Neural cell (in vitro differentiated cells): ENCODE measurements at regions not wholly inside any gene's neighbourhood (a gene's known extent, or its start where the extent isn't known, plus 50 kb on each side); places are given as distances from the start of the nearest gene placed in this dataset.
A peak's percentile ranks its signal among the peaks of the same experiment; 100 is the strongest.

ENCODE experiments used
- H2AFZ ChIP-seq: fragments of 200-600, 300-800 bp; sonication (generic), shearing (Covaris generic); 2 replicates; pipeline ENCODE4 v1.6.0; 2014; ENCODE audit warnings: low read depth, mild to moderate bottlenecking, antibody characterized with exemption, low read length, moderate library complexity
- H3F3A ChIP-seq: fragments of 200-600 bp; shearing (Covaris generic); 2 replicates; pipeline ENCODE4 v1.6.1; 2016; ENCODE audit warnings: mild to moderate bottlenecking, moderate library complexity, mixed read lengths, antibody characterized with exemption, low read length; ENCODE audit not compliant: insufficient read depth, poor library complexity, severe bottlenecking
- H3K27ac ChIP-seq: fragments of 200-600, 300-800 bp; sonication (generic), shearing (Covaris generic); 2 replicates; pipeline ENCODE4 v1.5.1; 2014; ENCODE audit warnings: mild to moderate bottlenecking, low read length, moderate library complexity
- H3K27me3 ChIP-seq: fragments of 300-800, 200-600 bp; sonication (generic), shearing (Covaris generic); 2 replicates; pipeline ENCODE4 v1.6.0; 2014; ENCODE audit warnings: mild to moderate bottlenecking, low read depth, low read length, moderate library complexity; ENCODE audit not compliant: insufficient read depth
- H3K36me3 ChIP-seq: fragments of 300-800, 200-600 bp; sonication (generic), shearing (Covaris generic); 2 replicates; pipeline ENCODE4 v1.5.1; 2014; ENCODE audit warnings: mild to moderate bottlenecking, antibody characterized with exemption, low read length, moderate library complexity; ENCODE audit not compliant: insufficient read depth
- H3K4me2 ChIP-seq: fragments of 300-800, 200-600 bp; sonication (generic), shearing (Covaris generic); 2 replicates; pipeline ENCODE4 v1.6.0; 2014; ENCODE audit warnings: mild to moderate bottlenecking, low read length
- H3K4me3 ChIP-seq: fragments of 300-800, 200-600 bp; sonication (generic), shearing (Covaris generic); 2 replicates; pipeline ENCODE4 v1.5.1; 2014; ENCODE audit warnings: mild to moderate bottlenecking, low read length, moderate library complexity
- H3K79me2 ChIP-seq: fragments of 200-600 bp; shearing (Covaris generic); replicated peaks from 2 replicates; pipeline ENCODE4 v1.6.0; 2014; ENCODE audit warnings: mild to moderate bottlenecking, low read length, moderate library complexity; ENCODE audit not compliant: insufficient read depth
- H3K9ac ChIP-seq: fragments of 300-800, 200-600 bp; sonication (generic), shearing (Covaris generic); 2 replicates; pipeline ENCODE4 v1.6.1; 2016; ENCODE audit warnings: mild to moderate bottlenecking, low read length, mixed read lengths
- H3K9me2 ChIP-seq: fragments of 200-600 bp; shearing (Covaris generic); 2 replicates; pipeline ENCODE4 v1.6.1; 2016; ENCODE audit warnings: mild to moderate bottlenecking, low read length, mixed read lengths; ENCODE audit not compliant: insufficient read depth
- H3K9me3 ChIP-seq: fragments of 200-600, 300-800 bp; sonication (generic), shearing (Covaris generic); 2 replicates; pipeline ENCODE4 v1.6.1; 2016; ENCODE audit warnings: mild to moderate bottlenecking, mixed run types, low read length, moderate library complexity, mixed read lengths
- H4K20me1 ChIP-seq: fragments of 200-600 bp; shearing (Covaris generic); 2 replicates; pipeline ENCODE4 v1.6.1; 2016; ENCODE audit warnings: mild to moderate bottlenecking, mixed run types; ENCODE audit not compliant: insufficient read depth
- CTCF ChIP-seq: fragments of 450-650 bp; IDR thresholded peaks from 2 replicates; pipeline ENCODE4 v1.5.1; 2014; ENCODE audit warnings: antibody characterized with exemption, mild to moderate bottlenecking, moderate library complexity; ENCODE audit not compliant: poor library complexity, severe bottlenecking
- EP300 ChIP-seq: fragments of 450-650 bp; conservative IDR thresholded peaks from 2 replicates; pipeline ENCODE4 v1.6.1; 2014; ENCODE audit warnings: antibody characterized with exemption, mild to moderate bottlenecking, moderate library complexity; ENCODE audit not compliant: poor library complexity, severe bottlenecking
- EZH2 ChIP-seq: fragments of 200-600, 300-800 bp; shearing (Covaris generic), sonication (generic); IDR thresholded peaks from 2 replicates; pipeline ENCODE4 v1.6.1; 2014; ENCODE audit warnings: antibody characterized with exemption, low read length, borderline replicate concordance, mild to moderate bottlenecking; ENCODE audit not compliant: insufficient read depth, poor library complexity, severe bottlenecking
- MXI1 ChIP-seq: fragments of 450-650 bp; conservative IDR thresholded peaks from 2 replicates; pipeline ENCODE4 v1.6.1; 2014; ENCODE audit warnings: antibody characterized with exemption, mild to moderate bottlenecking; ENCODE audit not compliant: poor library complexity, severe bottlenecking
- POLR2AphosphoS5 ChIP-seq: IDR thresholded peaks from 2 replicates; pipeline ENCODE4 v1.6.1; 2012
- RAD21 ChIP-seq: fragments of 450-650 bp; conservative IDR thresholded peaks from 2 replicates; pipeline ENCODE4 v1.6.1; 2014; ENCODE audit warnings: antibody characterized with exemption, mild to moderate bottlenecking, moderate library complexity
- SMC3 ChIP-seq: fragments of 450-650 bp; conservative IDR thresholded peaks from 2 replicates; pipeline ENCODE4 v1.6.1; 2014; ENCODE audit warnings: antibody characterized with exemption, mild to moderate bottlenecking, moderate library complexity; ENCODE audit not compliant: poor library complexity
- TAF1 ChIP-seq: IDR thresholded peaks from 2 replicates; pipeline ENCODE4 v1.6.1; 2012; ENCODE audit warnings: low read depth
- TF ChIP-seq, protein P1 (sequence below): IDR thresholded peaks from 2 replicates; pipeline ENCODE4 v1.6.1; 2012; ENCODE audit warnings: borderline replicate concordance

GRCh38 chr13:79995334-79995733 lies 345.6 kb downstream of the SPRY2 start:
- no peaks in the 10 kb centered on the region for H3K27me3 ChIP-seq
- no peak overlapping the region for H3K4me3 ChIP-seq
- H3K9me2 ChIP-seq, result no peaks in the 10 kb centered on the region
- no peak overlapping the region for H3K4me2 ChIP-seq
- H4K20me1 ChIP-seq, result no peaks in the 10 kb centered on the region
- H3K9ac ChIP-seq, result no peak overlapping the region
- no peak overlapping the region for H3K27ac ChIP-seq
- no peak overlapping the region for H2AFZ ChIP-seq
- H3K36me3 ChIP-seq, result no peaks in the 10 kb centered on the region
- TF ChIP-seq MXI1 (no peak), POLR2AphosphoS5 (peak; percentile 19)
- no peaks in the 10 kb centered on the region for H3K79me2 ChIP-seq
- no peaks in the 10 kb centered on the region for H3F3A ChIP-seq
- H3K9me3 ChIP-seq, result no peaks in the 10 kb centered on the region

DNA sequence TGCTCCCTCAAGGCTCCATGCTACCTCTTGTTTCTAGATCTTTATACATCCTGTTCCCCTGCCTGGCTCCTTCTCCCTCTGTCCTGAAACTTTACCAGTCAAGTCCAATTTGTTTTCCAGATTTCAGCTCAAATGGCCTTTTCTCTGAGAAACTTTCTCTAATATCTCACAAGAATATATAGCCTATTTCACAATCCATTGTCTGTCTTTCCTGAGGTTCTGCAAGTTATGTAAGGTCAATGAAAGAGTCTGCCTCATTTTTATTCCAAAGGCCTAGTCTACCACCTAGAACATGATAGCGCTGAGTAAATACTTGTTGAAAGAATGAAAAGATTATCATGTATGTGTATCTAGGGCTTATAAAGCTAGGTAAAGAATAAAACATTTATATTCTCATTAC lies 348.8 kb downstream of the SPRY2 start:
- TF ChIP-seq MXI1, result no peak
- no peak for TF ChIP-seq TAF1
- no peak for TF ChIP-seq CTCF
- no peak for TF ChIP-seq EP300
- TF ChIP-seq SMC3, result no peak
- no peaks in the 10 kb centered on the region for H3K79me2 ChIP-seq
- no peak overlapping the region for H3K27ac ChIP-seq
- H3K36me3 ChIP-seq, result no peaks in the 10 kb centered on the region
- no peaks in the 10 kb centered on the region for H3K9me3 ChIP-seq
- H3K9me2 ChIP-seq, result no peaks in the 10 kb centered on the region
- no peaks in the 10 kb centered on the region for H4K20me1 ChIP-seq
- H3K4me3 ChIP-seq, result no peak overlapping the region
- H3K9ac ChIP-seq, result no peak overlapping the region
- no peak overlapping the region for H2AFZ ChIP-seq
- no peaks in the 10 kb centered on the region for H3F3A ChIP-seq
- no peaks in the 10 kb centered on the region for H3K27me3 ChIP-seq
- no peak overlapping the region for H3K4me2 ChIP-seq

DNA sequence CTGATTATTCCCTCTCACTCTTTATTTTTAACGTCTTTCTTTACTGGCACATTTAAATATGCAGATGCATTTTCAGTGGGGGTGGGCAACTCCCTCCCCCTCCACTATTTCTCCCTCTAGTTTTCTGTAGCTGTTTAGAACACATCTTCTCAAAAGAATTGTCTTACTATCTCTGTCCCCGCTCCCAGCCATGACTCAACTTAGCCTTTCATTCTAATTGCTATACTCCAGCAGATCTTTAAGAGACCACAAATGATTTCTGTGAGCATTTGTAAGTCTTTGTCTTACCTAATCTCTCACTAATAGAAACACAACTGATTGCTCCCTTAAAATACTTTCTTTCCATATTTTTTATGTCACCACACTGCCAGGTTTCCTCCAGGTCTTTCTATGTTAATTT lies 350.9 kb downstream of the SPRY2 start:
- no peak for TF ChIP-seq TAF1
- no peak for TF ChIP-seq EZH2
- TF ChIP-seq MXI1, result no peak
- TF ChIP-seq POLR2AphosphoS5, result no peak
- no peak for TF ChIP-seq CTCF
- no peak for TF ChIP-seq SMC3
- TF ChIP-seq EP300, result no peak
- TF ChIP-seq, protein P1, sequence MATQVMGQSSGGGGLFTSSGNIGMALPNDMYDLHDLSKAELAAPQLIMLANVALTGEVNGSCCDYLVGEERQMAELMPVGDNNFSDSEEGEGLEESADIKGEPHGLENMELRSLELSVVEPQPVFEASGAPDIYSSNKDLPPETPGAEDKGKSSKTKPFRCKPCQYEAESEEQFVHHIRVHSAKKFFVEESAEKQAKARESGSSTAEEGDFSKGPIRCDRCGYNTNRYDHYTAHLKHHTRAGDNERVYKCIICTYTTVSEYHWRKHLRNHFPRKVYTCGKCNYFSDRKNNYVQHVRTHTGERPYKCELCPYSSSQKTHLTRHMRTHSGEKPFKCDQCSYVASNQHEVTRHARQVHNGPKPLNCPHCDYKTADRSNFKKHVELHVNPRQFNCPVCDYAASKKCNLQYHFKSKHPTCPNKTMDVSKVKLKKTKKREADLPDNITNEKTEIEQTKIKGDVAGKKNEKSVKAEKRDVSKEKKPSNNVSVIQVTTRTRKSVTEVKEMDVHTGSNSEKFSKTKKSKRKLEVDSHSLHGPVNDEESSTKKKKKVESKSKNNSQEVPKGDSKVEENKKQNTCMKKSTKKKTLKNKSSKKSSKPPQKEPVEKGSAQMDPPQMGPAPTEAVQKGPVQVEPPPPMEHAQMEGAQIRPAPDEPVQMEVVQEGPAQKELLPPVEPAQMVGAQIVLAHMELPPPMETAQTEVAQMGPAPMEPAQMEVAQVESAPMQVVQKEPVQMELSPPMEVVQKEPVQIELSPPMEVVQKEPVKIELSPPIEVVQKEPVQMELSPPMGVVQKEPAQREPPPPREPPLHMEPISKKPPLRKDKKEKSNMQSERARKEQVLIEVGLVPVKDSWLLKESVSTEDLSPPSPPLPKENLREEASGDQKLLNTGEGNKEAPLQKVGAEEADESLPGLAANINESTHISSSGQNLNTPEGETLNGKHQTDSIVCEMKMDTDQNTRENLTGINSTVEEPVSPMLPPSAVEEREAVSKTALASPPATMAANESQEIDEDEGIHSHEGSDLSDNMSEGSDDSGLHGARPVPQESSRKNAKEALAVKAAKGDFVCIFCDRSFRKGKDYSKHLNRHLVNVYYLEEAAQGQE, result no peak
- TF ChIP-seq RAD21, result no peak
- Histone ChIP-seq H3K9ac (no peak overlapping the region), H2AFZ (no peak overlapping the region), H3K36me3 (no peaks in the 10 kb centered on the region), H3K79me2 (no peaks in the 10 kb centered on the region), H3K27ac (no peak overlapping the region), H3K4me3 (no peak overlapping the region), H4K20me1 (no peaks in the 10 kb centered on the region), H3K9me3 (no peaks in the 10 kb centered on the region), H3K9me2 (no peaks in the 10 kb centered on the region), H3K4me2 (no peak overlapping the region), H3K27me3 (no peaks in the 10 kb centered on the region), H3F3A (no peaks in the 10 kb centered on the region)
